ENCODE measurements at regions not wholly inside any gene's neighbourhood (a gene's known extent, or its start where the extent isn't known, plus 50 kb on each side); places are given as distances from the start of the nearest gene placed in this dataset.

GRCh38 chr4:116530048-116530447, 555.3 kb downstream of the TRAM1L1 start:
- Histone ChIP-seq H3K36me3 (ENCODE audit: control insufficient read depth, insufficient read depth, low read length) (no peaks in the 10 kb centered on the region), H3K27ac (ENCODE audit: low read depth, low read length) (no peak overlapping the region), H3K27me3 (ENCODE audit: control insufficient read depth, insufficient read depth, low read length, poor library complexity, severe bottlenecking) (no peaks in the 10 kb centered on the region), H3K4me1 (ENCODE audit: control insufficient read depth, insufficient read depth, low read length) (no peaks in the 10 kb centered on the region), H3K4me3 (ENCODE audit: low read length) (no peak overlapping the region), H3K9ac (ENCODE audit: extremely low read depth, low read length, poor library complexity, severe bottlenecking) (no peak overlapping the region), H3K9me3 (ENCODE audit: control insufficient read depth, low read length) (no peaks in the 10 kb centered on the region)
- Mint-ChIP-seq H3K36me3 (ENCODE audit: low read depth) (no peaks in the 10 kb centered on the region), H3K27ac (no peak overlapping the region), H3K4me3 (no peak overlapping the region), H3K9me3 (peaks cover 5% of the 10 kb centered on the region), H3K27me3 (ENCODE audit: insufficient read depth) (no peaks in the 10 kb centered on the region), H3K4me1 (peaks cover 4% of the 10 kb centered on the region)
- no peak for TF ChIP-seq CTCF (conservative IDR thresholded peaks at IDR 0.05)
- DNase-seq: no peak
- 67 to 87% methylated on average over 1 to 2 of the region's 2 CpGs for WGBS, 2 experiments (ENCODE audit: insufficient coverage in 1 of 2, insufficient read length in 1 of 2)

- Histone ChIP-seq H3K9me3 (ENCODE audit: control insufficient read depth, low read length) (no peaks in the 10 kb centered on the region), H3K9ac (ENCODE audit: extremely low read depth, low read length, poor library complexity, severe bottlenecking) (no peak overlapping the region), H3K27ac (ENCODE audit: low read depth, low read length) (no peak overlapping the region), H3K4me1 (ENCODE audit: control insufficient read depth, insufficient read depth, low read length) (no peaks in the 10 kb centered on the region), H3K4me3 (ENCODE audit: low read length) (no peak overlapping the region), H3K36me3 (ENCODE audit: control insufficient read depth, insufficient read depth, low read length) (no peaks in the 10 kb centered on the region), H3K27me3 (ENCODE audit: control insufficient read depth, insufficient read depth, low read length, poor library complexity, severe bottlenecking) (no peaks in the 10 kb centered on the region)
- H3K27ac Mint-ChIP-seq: no peak overlapping the region
- no peaks in the 10 kb centered on the region for H3K27me3 Mint-ChIP-seq (ENCODE audit: insufficient read depth)
- 92 to 100% methylated on average over 1 of the region's 1 CpG for WGBS, 2 experiments (ENCODE audit: insufficient coverage in 1 of 2, insufficient read length in 1 of 2)
- no peak for TF ChIP-seq CTCF (conservative IDR thresholded peaks at IDR 0.05)
- no peak for DNase-seq
- no peak overlapping the region for H3K4me3 Mint-ChIP-seq
- H3K9me3 Mint-ChIP-seq: peaks cover 5% of the 10 kb centered on the region
- no peaks in the 10 kb centered on the region for H3K36me3 Mint-ChIP-seq (ENCODE audit: low read depth)
- peaks cover 4% of the 10 kb centered on the region for H3K4me1 Mint-ChIP-seq
Measured at GRCh38 chr4:116529129-116529528, 556.2 kb downstream of the TRAM1L1 start.

- Mint-ChIP-seq H3K36me3 (ENCODE audit: low read depth) (no peaks in the 10 kb centered on the region), H3K4me3 (no peak overlapping the region), H3K27ac (no peak overlapping the region), H3K4me1 (no peaks in the 10 kb centered on the region), H3K27me3 (ENCODE audit: insufficient read depth) (no peaks in the 10 kb centered on the region), H3K9me3 (peaks cover 6% of the 10 kb centered on the region)
- Histone ChIP-seq H3K4me1 (ENCODE audit: control insufficient read depth, insufficient read depth, low read length) (no peaks in the 10 kb centered on the region), H3K4me3 (ENCODE audit: low read length) (no peak overlapping the region), H3K9ac (ENCODE audit: extremely low read depth, low read length, poor library complexity, severe bottlenecking) (no peak overlapping the region), H3K27ac (ENCODE audit: low read depth, low read length) (no peak overlapping the region), H3K9me3 (ENCODE audit: control insufficient read depth, low read length) (no peaks in the 10 kb centered on the region), H3K27me3 (ENCODE audit: control insufficient read depth, insufficient read depth, low read length, poor library complexity, severe bottlenecking) (no peaks in the 10 kb centered on the region), H3K36me3 (ENCODE audit: control insufficient read depth, insufficient read depth, low read length) (no peaks in the 10 kb centered on the region)
- TF ChIP-seq CTCF (conservative IDR thresholded peaks at IDR 0.05): no peak
- DNase-seq: no peak
Measured at GRCh38 chr4:116522922-116523321, 562.5 kb downstream of the TRAM1L1 start.

All from endodermal cell (in vitro differentiated cells).